MM.1S (cell line): ENCODE measurements at regions not wholly inside any gene's neighbourhood (a gene's known extent, or its start where the extent isn't known, plus 50 kb on each side); places are given as distances from the start of the nearest gene placed in this dataset.

Source experiments
- DNase-seq: peaks from one replicate; pipeline ENCODE4 v3.0.0-alpha.2; 2015
- H2AFZ ChIP-seq: fragments of 300-600 bp; sonication (generic); 2 replicates; pipeline ENCODE4 v1.6.0; 2016; ENCODE audit warnings: antibody characterized with exemption, low read length
- H3F3A ChIP-seq: fragments of 300-600 bp; sonication (generic); 2 replicates; pipeline ENCODE4 v1.6.1; 2016; ENCODE audit warnings: mild to moderate bottlenecking, antibody characterized with exemption, low read length, moderate library complexity, mixed read lengths; ENCODE audit not compliant: insufficient read depth
- H3K27ac ChIP-seq: fragments of 300-600 bp; sonication (generic); 2 replicates; pipeline ENCODE4 v1.5.1; 2016; ENCODE audit warnings: mild to moderate bottlenecking, low read length
- H3K27me3 ChIP-seq: fragments of 300-600 bp; sonication (generic); replicated peaks from 2 replicates; pipeline ENCODE4 v1.6.0; 2016; ENCODE audit warnings: low read length; ENCODE audit not compliant: insufficient read depth
- H3K36me3 ChIP-seq: fragments of 300-600 bp; sonication (generic); replicated peaks from 2 replicates; pipeline ENCODE4 v1.6.1; 2016; ENCODE audit warnings: mild to moderate bottlenecking, low read length, mixed read lengths; ENCODE audit not compliant: insufficient read depth
- H3K4me1 ChIP-seq: fragments of 300-600 bp; sonication (generic); 2 replicates; pipeline ENCODE4 v1.6.1; 2016; ENCODE audit warnings: low read length, mixed read lengths
- H3K4me2 ChIP-seq: fragments of 300-600 bp; sonication (generic); 2 replicates; pipeline ENCODE4 v1.6.0; 2016; ENCODE audit warnings: low read depth, low read length
- H3K4me3 ChIP-seq: fragments of 300-600 bp; sonication (generic); 2 replicates; pipeline ENCODE4 v1.5.1; 2016; ENCODE audit warnings: low read length, mixed read lengths
- H3K79me2 ChIP-seq: fragments of 300-600 bp; sonication (generic); 2 replicates; pipeline ENCODE4 v1.6.1; 2016; ENCODE audit warnings: mixed run types, low read length, mixed read lengths
- H3K9ac ChIP-seq: fragments of 300-600 bp; sonication (generic); 2 replicates; pipeline ENCODE4 v1.6.1; 2016; ENCODE audit warnings: low read length, mixed read lengths
- H3K9me2 ChIP-seq: fragments of 300-600 bp; sonication (generic); replicated peaks from 2 replicates; pipeline ENCODE4 v1.6.1; 2016; ENCODE audit warnings: mild to moderate bottlenecking, low read length, mixed read lengths; ENCODE audit not compliant: insufficient read depth
- H3K9me3 ChIP-seq: fragments of 300-600 bp; sonication (generic); replicated peaks from 2 replicates; pipeline ENCODE4 v1.6.1; 2016; ENCODE audit warnings: mild to moderate bottlenecking, low read length, mixed read lengths; ENCODE audit not compliant: insufficient read depth
- H4K20me1 ChIP-seq: fragments of 300-600 bp; sonication (generic); 2 replicates; pipeline ENCODE4 v1.6.1; 2016; ENCODE audit warnings: mild to moderate bottlenecking, low read length, moderate library complexity, mixed read lengths; ENCODE audit not compliant: insufficient read depth
- CTCF ChIP-seq: fragments of 300-600 bp; sonication (generic); IDR thresholded peaks from 2 replicates; pipeline ENCODE4 v1.5.1; 2016; ENCODE audit warnings: antibody characterized with exemption, low read length, mixed read lengths
- EZH2 ChIP-seq: fragments of 300-600 bp; sonication (generic); optimal IDR thresholded peaks from 2 replicates; pipeline ENCODE3; 2017; ENCODE audit warnings: low read depth, mild to moderate bottlenecking, antibody characterized with exemption, low read length, mixed read lengths
- EZH2phosphoT487 ChIP-seq: fragments of 300-600 bp; sonication (generic); IDR thresholded peaks from 2 replicates; pipeline ENCODE4 v1.6.1; 2018; ENCODE audit warnings: antibody characterized with exemption, low read length

GRCh38 chr21:14763695-14764064, 217.6 kb upstream of the SAMSN1 start:
- H2AFZ ChIP-seq, result 0 out of 2 replicates have a peak overlapping the region, but pooled peaks have one; percentile 19
- no peak for TF ChIP-seq EZH2phosphoT487
- no peak for TF ChIP-seq CTCF
- no peaks in the 10 kb centered on the region for H4K20me1 ChIP-seq
- H3K4me1 ChIP-seq, result peaks cover 14% of the 10 kb centered on the region
- DNase-seq, result peak; percentile 41
- H3K9me3 ChIP-seq, result no peaks in the 10 kb centered on the region
- peak overlapping the region; percentile 37; the same call in 1 of the 2 replicates for H3K9ac ChIP-seq
- H3K4me2 ChIP-seq, result peak overlapping the region; percentile 59
- H3F3A ChIP-seq, result peaks cover 37% of the 10 kb centered on the region
- H3K27me3 ChIP-seq, result no peaks in the 10 kb centered on the region
- H3K36me3 ChIP-seq, result no peaks in the 10 kb centered on the region
- H3K27ac ChIP-seq, result peak overlapping the region; percentile 88
- H3K9me2 ChIP-seq, result no peaks in the 10 kb centered on the region
- peaks cover 29% of the 10 kb centered on the region for H3K79me2 ChIP-seq
- peak overlapping the region; percentile 27; the same call in 1 of the 2 replicates for H3K4me3 ChIP-seq

- no peaks in the 10 kb centered on the region for H4K20me1 ChIP-seq
- peak overlapping the region; percentile 67 for H3K4me3 ChIP-seq
- no peaks in the 10 kb centered on the region for H3K36me3 ChIP-seq
- H3F3A ChIP-seq, result peaks cover 37% of the 10 kb centered on the region
- H3K27me3 ChIP-seq, result no peaks in the 10 kb centered on the region
- H3K9ac ChIP-seq, result peak overlapping the region; percentile 50
- H3K79me2 ChIP-seq, result peaks cover 29% of the 10 kb centered on the region
- no peaks in the 10 kb centered on the region for H3K9me3 ChIP-seq
- TF ChIP-seq CTCF (no peak), EZH2phosphoT487 (no peak), EZH2 (no peak)
- peak overlapping the region; percentile 59 for H3K4me2 ChIP-seq
- peak overlapping the region; percentile 59; the same call in 1 of the 2 replicates for H2AFZ ChIP-seq
- peak overlapping the region; percentile 88 for H3K27ac ChIP-seq
- peak; percentile 89 for DNase-seq
- no peaks in the 10 kb centered on the region for H3K9me2 ChIP-seq
- H3K4me1 ChIP-seq, result peaks cover 14% of the 10 kb centered on the region
Measured at GRCh38 chr21:14762734-14763694, 216.9 kb upstream of the SAMSN1 start.

- H3K4me3 ChIP-seq, result peak overlapping the region; percentile 67
- H3F3A ChIP-seq, result peaks cover 37% of the 10 kb centered on the region
- no peaks in the 10 kb centered on the region for H4K20me1 ChIP-seq
- peak overlapping the region; percentile 59; the same call in 1 of the 2 replicates for H2AFZ ChIP-seq
- H3K27ac ChIP-seq, result peak overlapping the region; percentile 88
- TF ChIP-seq EZH2phosphoT487 (no peak), CTCF (no peak), EZH2 (no peak)
- H3K9me3 ChIP-seq, result no peaks in the 10 kb centered on the region
- peak overlapping the region; percentile 50 for H3K9ac ChIP-seq
- H3K27me3 ChIP-seq, result no peaks in the 10 kb centered on the region
- peaks cover 29% of the 10 kb centered on the region for H3K79me2 ChIP-seq
- peaks cover 14% of the 10 kb centered on the region for H3K4me1 ChIP-seq
- H3K4me2 ChIP-seq, result peak overlapping the region; percentile 59
- no peak for DNase-seq
- H3K9me2 ChIP-seq, result no peaks in the 10 kb centered on the region
- H3K36me3 ChIP-seq, result no peaks in the 10 kb centered on the region
Measured at GRCh38 chr21:14762327-14762726, 216.2 kb upstream of the SAMSN1 start.
